PFSK-1 (cell line): ENCODE measurements at regions not wholly inside any gene's neighbourhood (a gene's known extent, or its start where the extent isn't known, plus 50 kb on each side); places are given as distances from the start of the nearest gene placed in this dataset.

Source experiments
- FOXP2 ChIP-seq: optimal IDR thresholded peaks from 2 replicates; pipeline ENCODE3; 2011; ENCODE audit warnings: borderline replicate concordance, control low read depth, inconsistent platforms; ENCODE audit not compliant: insufficient read depth; ENCODE audit errors: extremely low read length, extremely low read depth
- POLR2AphosphoS5 ChIP-seq: IDR thresholded peaks from 2 replicates; pipeline ENCODE4 v1.6.1; 2012; ENCODE audit warnings: low read depth, mild to moderate bottlenecking, control low read depth, low read length, moderate library complexity
- SIN3A ChIP-seq: IDR thresholded peaks from 2 replicates; pipeline ENCODE4 v1.6.1; 2012; ENCODE audit warnings: mild to moderate bottlenecking, low read length, moderate library complexity, borderline replicate concordance; ENCODE audit not compliant: insufficient read depth
- TAF1 ChIP-seq: IDR thresholded peaks from 2 replicates; pipeline ENCODE4 v1.6.1; 2012; ENCODE audit warnings: low read length, control low read depth, borderline replicate concordance; ENCODE audit not compliant: insufficient read depth
- TF ChIP-seq, protein P1 (sequence below), 2 experiments: IDR thresholded peaks; 2 replicates each; pipeline versions ENCODE4 v1.6.1 to v1.8.0; 2011 to 2012; ENCODE audit warnings: low read depth in 2 of 2, low read length in 2 of 2, control low read depth in 1 of 2, inconsistent platforms in 1 of 2, mild to moderate bottlenecking in 1 of 2, moderate library complexity in 1 of 2; ENCODE audit not compliant: insufficient read depth in 1 of 2

DNA sequence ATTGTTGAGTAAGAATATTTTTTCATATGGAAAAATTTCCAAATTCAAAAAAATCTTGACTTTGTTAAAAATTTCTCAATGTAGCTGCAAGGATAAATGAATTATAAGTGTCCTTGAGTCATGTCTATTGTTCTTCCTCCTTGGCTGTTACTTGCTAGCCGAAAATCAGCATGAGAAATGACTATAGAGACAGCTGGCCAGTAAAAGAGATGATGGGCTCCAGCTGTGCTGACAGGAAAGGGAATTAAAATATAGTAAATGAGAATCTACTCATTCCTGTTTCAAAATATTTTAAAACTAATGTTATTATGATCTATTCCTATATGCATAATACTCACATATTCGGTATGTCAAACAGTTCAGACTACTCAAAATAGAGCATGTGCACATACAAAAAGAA is 1292.6 kb downstream of the BRINP3 start:
- TF ChIP-seq, protein P1, sequence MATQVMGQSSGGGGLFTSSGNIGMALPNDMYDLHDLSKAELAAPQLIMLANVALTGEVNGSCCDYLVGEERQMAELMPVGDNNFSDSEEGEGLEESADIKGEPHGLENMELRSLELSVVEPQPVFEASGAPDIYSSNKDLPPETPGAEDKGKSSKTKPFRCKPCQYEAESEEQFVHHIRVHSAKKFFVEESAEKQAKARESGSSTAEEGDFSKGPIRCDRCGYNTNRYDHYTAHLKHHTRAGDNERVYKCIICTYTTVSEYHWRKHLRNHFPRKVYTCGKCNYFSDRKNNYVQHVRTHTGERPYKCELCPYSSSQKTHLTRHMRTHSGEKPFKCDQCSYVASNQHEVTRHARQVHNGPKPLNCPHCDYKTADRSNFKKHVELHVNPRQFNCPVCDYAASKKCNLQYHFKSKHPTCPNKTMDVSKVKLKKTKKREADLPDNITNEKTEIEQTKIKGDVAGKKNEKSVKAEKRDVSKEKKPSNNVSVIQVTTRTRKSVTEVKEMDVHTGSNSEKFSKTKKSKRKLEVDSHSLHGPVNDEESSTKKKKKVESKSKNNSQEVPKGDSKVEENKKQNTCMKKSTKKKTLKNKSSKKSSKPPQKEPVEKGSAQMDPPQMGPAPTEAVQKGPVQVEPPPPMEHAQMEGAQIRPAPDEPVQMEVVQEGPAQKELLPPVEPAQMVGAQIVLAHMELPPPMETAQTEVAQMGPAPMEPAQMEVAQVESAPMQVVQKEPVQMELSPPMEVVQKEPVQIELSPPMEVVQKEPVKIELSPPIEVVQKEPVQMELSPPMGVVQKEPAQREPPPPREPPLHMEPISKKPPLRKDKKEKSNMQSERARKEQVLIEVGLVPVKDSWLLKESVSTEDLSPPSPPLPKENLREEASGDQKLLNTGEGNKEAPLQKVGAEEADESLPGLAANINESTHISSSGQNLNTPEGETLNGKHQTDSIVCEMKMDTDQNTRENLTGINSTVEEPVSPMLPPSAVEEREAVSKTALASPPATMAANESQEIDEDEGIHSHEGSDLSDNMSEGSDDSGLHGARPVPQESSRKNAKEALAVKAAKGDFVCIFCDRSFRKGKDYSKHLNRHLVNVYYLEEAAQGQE (IDR thresholded peaks at IDR 0.05; ENCODE audit: insufficient read depth in 1 of 2, low read depth in 2 of 2, low read length in 2 of 2), result no peak
- TF ChIP-seq FOXP2 (no peak), SIN3A (no peak), TAF1 (no peak), POLR2AphosphoS5 (no peak)

DNA sequence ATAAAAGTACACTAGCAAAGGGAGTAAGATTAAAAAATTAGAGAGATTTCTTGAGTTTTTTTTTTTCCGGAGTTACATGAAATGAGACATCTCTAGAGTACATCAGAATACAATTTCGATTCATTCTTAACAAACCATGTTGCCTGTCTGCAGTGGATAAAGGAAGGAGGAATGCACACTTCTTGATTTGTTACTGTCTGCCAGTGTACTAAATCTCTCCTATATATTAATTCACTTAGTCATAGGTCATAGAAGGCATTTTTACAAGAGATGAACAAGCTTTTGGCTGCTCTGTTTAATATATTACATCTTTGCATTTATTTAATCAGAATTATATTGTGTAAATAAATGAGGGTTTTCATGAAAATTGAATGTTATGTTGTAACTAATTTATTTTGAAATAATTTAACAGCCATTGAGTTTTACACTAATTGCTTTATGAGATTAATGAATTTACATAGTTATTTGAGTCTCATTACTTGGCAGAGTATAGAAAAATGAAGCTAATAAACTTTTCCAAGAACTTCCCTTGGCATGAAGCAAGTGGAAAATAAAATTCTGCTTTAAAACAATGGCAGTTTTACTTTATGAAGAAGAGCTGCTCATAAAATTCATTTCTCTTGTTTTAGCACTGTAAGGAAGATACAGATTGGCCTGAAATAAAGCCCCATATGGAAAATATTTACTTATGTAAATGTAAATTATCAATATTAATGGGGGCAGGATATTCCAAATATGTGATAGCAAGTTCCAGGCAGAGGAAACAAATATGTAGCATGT is 1284.7 kb downstream of the BRINP3 start:
- no peak for TF ChIP-seq TAF1
- TF ChIP-seq, protein P1 (IDR thresholded peaks at IDR 0.05; ENCODE audit: insufficient read depth in 1 of 2, low read depth in 2 of 2, low read length in 2 of 2), result no peak
- no peak for TF ChIP-seq POLR2AphosphoS5
- TF ChIP-seq SIN3A, result no peak
- TF ChIP-seq FOXP2, result no peak

DNA sequence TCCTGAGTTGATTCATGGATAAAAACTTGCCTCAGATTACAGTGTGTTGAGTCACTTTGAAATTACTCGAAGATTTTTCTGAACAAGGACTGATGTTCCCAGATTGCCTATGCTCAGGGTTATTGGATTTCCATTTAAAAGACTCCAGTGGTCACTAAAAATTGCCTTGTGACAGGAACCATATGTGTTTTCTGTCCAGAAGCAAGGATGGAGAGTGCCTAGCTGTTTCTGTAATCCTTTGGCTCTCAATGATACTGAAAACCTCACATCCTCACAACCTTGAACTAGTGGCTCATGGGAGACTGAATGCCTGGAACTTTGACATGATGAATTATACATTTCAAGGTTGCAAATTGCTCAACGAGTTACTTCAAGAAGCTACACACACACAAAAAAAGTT is 1271.8 kb downstream of the BRINP3 start:
- TF ChIP-seq FOXP2 (no peak), SIN3A (no peak), TAF1 (no peak), POLR2AphosphoS5 (no peak)
- TF ChIP-seq, protein P1 (IDR thresholded peaks at IDR 0.05; ENCODE audit: insufficient read depth in 1 of 2, low read depth in 2 of 2, low read length in 2 of 2), result no peak

DNA sequence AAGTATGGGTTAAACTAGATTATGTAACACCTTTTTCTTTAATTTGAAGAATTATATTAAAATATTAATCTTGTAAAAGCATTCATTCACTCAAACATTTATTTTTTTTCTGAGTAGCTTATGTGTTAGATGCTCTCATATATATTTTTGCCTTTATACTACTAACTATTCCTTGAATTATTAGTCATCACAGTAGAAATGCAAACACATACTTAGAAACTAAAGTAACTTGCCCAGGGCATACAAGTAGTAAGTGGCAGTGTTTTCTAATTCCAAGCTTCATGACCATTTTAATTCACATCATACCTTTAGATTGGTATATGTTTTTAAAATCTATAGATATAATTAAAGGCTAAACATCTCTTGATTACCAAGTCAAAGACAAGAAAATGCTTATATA is 1271.0 kb downstream of the BRINP3 start:
- no peak for TF ChIP-seq POLR2AphosphoS5
- TF ChIP-seq SIN3A, result no peak
- TF ChIP-seq TAF1, result no peak
- no peak for TF ChIP-seq FOXP2

DNA sequence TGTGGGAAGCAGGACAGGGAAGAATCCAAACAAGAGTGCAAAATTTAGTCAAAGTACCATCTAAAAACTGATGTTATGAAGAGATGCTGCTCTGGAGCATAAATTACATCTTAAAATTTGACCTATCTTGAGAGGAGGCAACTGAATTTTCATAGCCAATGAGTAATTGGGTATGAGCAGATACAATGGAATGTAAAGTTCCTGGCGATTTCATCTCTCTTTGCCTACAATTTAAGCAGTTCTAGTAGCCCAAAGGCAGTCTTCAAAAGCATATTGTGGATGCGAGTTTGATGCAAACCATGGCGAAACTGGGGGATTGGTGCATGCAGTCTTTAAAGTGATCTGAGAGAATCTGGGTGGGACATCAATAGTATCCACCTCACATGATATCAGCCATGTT is 1265.9 kb downstream of the BRINP3 start:
- TF ChIP-seq SIN3A, result no peak
- TF ChIP-seq FOXP2, result no peak
- TF ChIP-seq, protein P1 (IDR thresholded peaks at IDR 0.05; ENCODE audit: insufficient read depth in 1 of 2, low read depth in 2 of 2, low read length in 2 of 2), result no peak
